ENCODE measurements at regions not wholly inside any gene's neighbourhood (a gene's known extent, or its start where the extent isn't known, plus 50 kb on each side); places are given as distances from the start of the nearest gene placed in this dataset.

DNA sequence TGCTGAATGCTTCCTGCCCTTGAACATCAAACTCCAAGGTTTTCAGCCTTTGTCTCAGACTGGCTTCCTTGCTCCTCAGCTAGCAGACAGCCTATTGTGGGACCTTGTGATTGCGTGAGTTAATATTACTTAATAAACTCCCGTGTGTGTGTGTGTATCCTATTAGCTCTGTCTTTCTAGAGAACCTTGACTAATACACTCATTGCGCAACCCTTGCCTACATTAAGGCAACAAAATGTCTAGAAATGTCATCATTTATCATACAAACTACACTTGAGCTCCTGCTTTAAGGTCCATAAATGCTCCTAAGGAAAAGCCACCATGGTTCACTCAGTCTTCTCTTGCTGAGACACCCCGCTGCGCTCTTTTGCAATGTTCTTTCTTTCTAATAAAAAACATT, 2861.0 kb downstream of the PCDH9 start:
- FAIRE-seq, result no peak

DNA sequence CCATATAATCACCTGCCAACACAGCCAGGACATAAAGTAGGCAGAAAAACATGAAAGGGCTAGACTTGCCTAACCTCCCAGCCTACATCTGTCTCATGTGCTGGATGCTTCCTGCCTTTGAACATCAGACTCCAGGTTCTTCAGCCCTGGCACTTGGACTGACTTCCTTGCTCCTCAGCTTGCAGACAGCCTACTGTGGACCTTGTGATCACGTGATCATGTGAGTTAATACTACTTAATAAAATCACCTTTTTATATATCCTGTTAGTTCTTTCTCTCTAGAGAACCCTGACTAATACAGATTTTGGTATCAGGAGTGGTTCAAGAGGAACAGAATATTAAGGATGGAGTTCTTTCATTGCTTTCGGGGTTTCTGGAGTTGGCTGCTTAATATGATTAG, 2867.6 kb downstream of the PCDH9 start:
- FAIRE-seq, result no peak

DNA sequence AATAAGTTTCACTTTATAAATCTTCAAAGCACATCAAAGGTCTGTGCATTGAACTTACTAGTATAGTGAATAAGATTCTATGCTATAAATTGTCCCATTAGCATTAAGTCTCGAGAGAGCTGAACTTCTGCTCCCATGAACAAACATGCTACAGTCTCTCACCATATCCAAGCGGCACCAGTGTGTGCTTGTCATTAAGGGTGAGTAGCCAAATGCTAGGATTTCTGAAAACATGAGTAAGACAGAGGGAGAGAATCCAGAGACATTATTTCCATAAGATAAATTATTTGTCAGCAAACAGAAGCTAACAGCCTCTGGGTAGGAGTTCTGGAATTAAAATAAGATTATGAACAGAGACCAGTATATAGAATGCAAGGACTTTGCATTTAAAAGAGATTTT, 2882.5 kb downstream of the PCDH9 start:
- FAIRE-seq, result no peak

DNA sequence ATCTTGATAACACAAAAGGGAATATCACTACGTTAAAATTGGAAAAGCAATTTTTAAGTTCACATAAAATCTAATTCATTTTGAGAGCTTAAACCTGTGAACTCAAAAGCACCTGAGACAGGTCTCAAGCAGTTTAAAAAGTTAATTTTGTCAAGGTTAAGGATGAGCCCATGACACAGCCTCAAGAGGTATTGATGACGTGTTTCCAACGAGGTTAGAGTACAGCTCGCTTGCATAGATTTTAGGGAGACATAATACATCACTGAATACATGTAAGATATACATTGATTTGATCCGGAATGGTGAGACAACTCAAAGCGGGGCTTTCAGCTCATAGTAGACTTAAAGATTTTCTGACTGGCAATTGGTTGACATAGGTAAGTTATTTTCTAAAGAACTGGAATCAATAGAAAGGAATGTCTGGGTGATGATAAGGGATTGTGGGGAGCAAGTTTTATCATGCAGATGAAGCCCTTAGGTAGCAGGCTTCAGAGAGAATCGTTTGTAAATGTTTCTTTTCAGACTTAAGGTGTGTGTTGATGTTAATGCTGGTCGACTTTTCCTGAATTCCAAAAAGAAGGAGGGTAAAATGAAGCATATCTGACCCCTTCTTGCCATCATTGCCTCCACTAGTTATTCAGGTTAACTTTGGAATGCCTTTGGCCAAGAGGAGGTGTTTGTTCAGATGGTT, 2890.6 kb downstream of the PCDH9 start:
- no peak for FAIRE-seq

DNA sequence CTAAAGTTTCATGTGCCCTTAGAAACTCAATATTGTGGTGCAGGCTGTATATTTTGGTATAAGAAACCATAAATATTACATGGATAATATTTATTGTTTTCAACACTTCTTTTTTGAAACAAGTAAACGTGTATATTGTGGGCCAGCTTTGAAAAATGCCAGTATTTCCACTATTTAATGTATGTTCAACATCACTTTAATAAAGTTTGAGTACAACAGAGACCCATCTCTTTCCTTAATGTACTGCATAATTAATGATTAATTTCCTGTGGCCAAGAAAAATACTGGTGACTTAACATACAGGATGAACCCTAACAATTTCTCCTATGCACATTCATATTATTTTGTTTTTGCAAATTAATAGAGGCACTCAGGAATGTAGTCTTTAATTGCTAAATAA, 2891.5 kb downstream of the PCDH9 start:
- no peak for FAIRE-seq

DNA sequence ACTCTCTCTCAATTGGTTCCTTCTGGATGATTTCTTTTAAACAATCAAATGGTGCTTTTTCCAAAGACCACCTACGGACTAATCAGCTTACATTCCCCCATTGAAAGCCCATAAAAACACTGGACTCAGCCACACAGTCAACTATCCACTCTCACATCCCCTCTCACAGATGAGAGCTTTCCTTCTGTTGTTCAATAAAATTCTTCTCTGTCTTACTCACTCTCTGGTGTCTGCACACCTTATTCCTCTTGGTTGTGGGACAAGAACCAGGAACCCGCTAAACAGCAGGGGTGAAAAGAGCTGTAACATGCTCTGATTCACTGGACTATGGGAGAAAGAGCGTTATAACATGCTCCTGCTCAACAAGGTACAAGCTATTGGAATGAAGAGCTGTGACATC, 2896.2 kb downstream of the PCDH9 start:
- no peak for FAIRE-seq

DNA sequence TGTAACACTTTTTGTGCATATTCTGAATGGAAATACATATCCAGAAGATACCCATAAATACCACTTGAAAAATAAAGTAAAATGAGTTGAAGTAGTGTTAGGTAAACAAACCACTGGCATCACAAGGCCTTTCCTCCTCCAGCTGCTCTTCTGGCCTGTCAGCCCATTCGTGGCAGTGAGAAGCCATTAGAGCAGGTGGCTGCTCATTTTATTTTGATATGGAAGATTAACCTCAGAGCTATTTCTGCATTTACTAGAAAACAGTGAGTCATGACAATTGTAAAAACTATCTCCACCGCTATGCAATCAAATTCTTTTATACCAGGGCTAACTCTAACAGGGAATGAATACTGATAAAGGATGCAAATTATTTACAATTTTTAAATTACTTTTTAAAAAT, 2898.1 kb downstream of the PCDH9 start:
- FAIRE-seq, result no peak

DNA sequence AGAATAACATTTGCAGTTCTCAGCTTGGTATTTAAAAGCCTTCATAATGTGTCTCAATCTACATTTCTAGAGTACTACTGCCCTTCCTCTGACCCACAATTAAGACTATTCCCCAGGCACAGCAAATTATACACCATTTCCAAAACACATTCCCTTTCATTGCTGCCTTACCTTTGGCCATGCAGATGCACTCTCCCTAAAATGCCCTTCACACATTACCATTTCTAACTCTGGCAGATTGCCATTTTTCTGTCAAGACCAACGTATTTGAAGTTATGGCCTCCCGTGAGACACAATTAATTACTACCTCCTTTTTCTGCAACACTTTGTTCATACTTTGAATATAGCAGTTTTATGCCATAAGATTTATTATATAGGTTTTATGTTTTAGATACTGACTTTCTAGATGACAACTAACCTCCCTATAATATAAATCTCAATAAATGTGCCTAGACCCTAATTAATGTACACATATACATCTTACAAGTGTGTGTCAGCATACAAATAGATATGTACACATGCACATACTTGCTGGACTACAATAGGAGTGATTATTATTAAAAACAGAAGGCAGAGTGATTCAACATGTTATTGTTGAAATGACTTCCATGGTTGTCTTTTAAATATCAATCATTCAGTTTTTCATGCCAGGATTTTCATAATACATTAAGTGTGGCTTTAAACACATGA, 2902.5 kb downstream of the PCDH9 start:
- FAIRE-seq, result no peak

DNA sequence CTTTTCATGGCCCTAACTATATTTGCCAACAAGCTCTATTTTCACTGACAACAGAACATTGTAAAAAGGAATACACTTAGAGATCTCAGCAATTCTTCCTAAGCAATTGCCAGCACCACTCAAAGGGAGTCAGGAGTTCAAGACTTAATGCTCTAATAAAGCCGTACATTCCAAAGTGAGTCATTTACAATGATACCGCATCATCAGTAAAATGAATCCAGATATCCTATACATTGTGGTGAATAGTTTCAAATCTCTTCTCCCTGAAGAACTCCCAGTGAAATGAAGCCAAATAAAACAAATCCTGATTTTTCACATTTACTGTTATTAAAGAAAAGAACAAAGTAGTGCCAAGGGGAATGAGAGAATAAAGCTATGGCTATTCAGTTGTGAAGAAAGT, 2898.7 kb upstream of the PCDH20 start:
- FAIRE-seq, result no peak

DNA sequence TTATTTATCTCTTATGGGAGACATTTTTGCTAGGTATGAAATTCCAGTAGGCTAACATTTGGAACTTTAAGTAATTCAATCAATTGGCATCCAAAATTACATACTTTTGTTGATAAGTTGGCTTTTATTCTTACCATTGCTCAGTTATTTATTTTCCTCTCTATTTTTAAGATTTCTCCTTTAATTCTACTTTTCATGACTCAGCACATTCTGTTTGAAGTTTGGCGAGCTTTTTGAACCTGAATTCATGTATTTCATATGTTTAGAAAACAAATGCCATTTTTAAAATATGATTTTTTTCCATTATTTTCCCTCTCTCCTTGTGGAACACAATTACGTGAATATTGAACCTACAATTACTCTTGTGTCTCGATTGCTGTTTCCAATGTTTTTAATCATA, 2896.3 kb upstream of the PCDH20 start:
- no peak for FAIRE-seq

DNA sequence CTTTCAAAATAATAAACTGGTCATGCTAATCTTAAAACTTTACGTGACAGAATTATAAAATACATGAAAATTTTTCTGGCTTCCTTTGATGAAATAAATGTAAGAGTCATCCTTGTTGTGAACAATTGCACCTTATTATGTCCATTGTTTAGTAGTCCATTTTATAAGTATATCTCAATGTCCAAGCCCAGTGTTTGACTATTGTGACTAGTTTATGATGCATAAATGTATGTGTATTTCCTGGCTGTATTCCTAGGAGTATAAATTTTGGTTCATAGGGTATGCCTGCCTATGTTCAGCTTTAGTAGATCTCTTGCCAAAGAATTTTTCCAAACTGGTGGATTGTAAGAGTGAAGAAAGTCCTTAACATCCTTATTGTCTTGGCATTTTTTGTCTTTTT, 2895.5 kb upstream of the PCDH20 start:
- no peak for FAIRE-seq

DNA sequence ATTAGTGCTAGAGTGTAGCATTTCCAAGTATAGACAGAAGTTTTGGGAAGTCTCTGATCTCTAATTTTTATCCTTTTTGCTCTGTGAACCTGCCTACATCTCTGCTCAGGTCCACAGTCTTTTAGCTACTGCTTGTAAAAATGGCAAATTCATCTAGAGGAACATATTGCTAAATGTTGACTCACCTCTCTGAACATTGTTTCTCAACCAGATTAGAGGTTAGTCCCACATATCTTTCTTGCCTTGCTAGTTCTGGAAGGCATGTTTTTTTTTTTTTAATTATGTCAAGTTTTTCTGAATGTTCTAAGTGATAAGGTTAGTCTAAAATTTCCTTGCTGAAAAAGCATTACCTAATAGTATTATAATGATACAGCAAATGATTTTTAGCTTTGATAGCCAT, 2889.6 kb upstream of the PCDH20 start:
- FAIRE-seq, result no peak

DNA sequence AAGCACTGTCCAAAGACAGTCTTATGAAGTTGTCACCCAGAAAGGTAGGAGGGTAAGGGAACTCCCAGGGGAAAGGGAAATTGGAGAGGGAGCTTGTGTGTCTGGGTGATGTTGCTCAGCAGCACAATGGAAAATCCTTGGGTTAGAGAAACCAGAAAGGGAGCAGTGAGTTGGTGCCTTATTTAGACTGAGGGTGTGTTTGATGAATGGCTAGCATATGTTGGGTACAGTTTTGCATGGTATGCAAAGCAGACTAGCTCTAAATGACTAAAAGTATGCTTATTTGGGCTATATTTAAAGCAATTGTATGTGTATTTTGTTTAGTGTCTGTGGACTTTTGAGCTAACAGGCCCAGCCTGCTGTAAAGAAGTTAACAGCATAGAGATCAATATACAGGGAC, 2884.6 kb upstream of the PCDH20 start:
- no peak for FAIRE-seq

DNA sequence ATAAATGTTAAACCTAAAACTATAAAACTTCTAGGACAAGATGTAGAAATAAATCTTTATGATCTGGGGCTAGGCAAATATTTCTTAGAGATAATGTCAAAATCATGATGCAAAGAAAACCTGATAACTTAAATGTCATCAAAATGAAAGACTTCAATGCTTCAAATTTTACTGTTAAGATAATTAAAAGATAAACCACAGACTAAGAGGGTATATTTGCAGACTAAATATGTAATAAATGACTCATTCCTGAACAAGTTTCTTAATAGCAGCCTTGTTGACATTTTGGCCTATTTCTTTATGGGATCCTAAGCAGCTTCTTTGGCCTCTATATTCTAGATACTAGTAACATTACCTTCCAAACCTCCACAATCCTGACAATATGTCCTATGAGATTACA, 2878.3 kb upstream of the PCDH20 start:
- FAIRE-seq, result no peak

DNA sequence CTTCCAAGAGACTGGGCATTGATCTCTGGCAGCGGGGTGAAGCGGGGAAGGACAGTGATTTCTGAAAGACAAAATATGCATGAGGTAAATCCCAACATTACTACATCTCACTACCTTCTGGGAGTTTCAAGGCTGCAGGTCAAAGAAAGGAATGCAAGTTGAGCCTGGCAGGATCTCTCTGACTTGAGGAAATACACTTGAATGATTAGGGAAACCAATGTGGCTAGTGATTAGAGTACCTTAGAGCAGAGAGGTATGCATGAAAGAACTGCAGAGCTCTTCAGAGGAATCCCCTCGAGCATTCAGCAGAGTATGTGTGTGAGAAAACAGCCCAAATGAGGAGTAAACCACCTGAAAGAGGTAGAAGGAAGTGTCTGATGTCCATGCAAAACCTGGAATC, 2874.1 kb upstream of the PCDH20 start:
- no peak for FAIRE-seq

DNA sequence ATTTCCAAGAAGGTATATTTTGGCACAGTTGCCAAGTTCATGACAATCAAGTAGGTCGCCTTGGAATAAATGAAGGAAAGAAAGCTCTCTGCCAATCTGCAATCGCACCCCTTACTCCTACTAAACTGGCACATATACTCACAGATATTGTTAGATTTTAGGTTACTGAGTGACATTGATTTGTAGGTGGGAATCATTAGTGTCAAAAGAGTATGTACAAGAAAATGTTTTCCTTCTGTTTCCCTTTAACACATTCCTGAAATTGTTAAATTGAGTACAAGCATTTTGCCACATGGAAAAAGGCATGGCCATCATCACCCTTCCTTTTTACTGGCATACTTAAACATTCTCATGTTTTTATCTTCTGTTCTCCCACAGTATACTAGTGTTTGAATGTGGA, 2868.3 kb upstream of the PCDH20 start:
- FAIRE-seq, result no peak

DNA sequence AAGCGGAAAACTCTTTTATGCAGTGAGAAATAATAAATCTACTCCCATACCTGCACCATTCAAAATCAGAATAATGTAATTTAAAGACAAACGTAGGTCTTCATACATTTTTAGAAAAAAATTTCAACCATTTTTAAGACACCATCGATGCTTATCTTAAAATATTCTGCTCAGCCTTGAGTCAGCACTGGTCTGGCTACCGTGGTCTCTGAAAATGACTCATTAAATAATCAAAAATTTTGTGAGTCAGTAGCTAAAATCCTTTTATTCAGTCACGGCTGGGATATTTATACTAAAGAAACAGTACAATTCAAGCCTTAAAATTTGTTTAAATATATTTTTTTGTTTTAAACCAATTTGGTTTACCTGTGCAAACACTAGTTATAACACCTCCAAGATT, 2862.8 kb upstream of the PCDH20 start:
- FAIRE-seq, result no peak

DNA sequence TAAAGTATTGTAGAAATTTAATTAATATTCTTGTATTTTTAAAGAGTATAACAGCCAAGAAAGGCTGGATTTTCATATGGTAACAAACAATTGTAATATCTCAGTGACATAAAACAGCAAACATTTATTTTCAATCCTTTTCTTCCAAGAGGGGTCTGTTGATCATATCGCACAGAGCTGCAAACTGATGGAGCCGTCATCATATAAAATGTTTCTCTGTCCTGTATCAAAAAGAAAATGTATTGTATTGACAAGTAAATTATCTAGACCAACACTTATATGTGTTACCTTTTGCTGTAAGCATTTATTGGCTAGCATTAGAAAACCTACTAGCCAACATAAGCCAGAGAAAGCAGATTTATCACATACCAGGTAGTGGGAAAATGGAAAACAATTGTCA, 2861.4 kb upstream of the PCDH20 start:
- FAIRE-seq, result no peak

DNA sequence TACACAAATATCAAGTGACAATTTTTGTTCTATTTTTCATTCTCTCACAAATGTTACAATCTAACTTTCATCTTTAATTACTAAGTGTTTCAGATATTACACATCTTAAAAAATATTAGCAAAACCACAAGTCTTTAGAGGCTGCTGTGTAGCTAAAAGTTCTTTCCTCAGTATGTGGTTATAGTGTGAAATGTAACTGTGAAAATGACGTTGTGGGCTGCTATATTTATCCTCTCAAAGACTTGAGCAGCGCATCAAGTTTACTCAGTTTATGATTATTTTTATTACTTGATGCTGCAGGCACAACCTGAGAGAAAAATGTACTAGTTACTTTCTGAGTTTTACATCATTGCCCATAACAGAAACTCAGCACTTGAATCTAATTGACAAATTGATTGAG, 2860.6 kb upstream of the PCDH20 start:
- FAIRE-seq, result no peak

DNA sequence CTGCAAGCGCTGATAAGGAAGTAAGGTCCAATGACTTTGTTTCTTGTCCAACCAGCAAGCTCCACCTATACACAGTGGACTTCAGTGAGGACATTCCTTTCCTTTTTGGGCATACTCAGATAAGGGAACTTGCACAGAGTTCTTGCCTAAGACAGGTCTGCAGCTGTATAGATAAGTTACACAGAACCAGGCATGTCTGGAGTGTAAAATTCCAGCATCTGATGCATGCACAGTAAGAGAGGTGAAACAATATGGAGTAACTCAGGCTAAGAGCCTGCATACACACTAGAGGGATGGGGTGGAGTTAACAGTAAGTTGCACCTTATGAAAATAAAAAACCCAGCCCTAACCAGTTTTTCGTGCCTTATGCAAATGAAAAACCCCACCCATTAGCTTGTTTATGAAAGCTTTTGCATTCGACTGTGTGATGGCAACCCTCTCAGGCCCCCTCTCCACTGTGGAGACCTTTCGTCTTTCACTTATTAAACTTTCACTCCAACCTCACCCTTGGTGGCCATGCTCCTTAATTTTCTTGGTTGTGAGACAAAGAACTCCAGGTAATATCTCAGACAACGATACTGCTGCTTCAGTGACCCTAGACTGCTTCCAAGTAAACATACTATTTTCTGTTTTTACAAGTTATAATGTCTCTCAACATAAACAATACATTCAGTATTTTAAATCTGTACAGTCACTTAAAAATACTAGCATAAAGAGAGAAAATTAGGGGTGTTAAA, 2859.0 kb upstream of the PCDH20 start:
- no peak for FAIRE-seq

DNA sequence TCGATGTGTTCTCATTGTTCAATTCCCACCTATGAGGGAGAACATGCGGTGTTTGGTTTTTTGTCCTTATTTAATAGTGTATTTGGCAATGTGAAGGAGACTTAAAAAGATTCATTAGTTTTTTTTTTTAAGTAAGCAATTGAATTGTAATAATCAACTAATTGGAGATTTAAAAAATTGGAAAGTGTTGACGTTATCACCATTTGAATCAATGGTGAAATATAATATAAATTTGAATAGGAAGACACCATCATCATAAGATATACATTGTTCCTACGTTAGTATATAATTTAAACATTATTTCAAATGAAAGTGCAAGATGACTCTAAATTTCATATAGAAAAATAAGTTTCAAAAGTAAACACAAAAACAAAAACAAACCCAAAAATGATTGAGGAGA, 2858.1 kb upstream of the PCDH20 start:
- FAIRE-seq, result no peak

DNA sequence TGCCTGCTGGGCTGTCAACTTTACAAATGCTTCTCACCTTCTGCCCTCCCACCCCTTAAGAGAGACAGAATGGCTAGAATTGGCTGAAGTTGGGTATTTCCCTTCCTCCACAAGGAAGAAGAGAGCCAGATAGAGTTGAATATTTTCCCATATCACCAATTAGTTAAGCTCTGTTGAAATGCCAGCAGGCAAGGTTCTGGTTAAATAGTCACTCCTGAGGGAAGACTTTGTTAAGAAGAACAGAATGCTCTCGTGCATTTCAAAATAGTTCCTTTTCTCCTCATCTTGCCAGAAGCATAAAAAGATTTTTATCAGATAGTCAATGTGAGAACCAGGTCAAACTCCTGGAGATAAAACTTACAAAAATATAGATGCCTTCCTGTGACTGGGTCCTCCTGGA, 2857.0 kb upstream of the PCDH20 start:
- no peak for FAIRE-seq

DNA sequence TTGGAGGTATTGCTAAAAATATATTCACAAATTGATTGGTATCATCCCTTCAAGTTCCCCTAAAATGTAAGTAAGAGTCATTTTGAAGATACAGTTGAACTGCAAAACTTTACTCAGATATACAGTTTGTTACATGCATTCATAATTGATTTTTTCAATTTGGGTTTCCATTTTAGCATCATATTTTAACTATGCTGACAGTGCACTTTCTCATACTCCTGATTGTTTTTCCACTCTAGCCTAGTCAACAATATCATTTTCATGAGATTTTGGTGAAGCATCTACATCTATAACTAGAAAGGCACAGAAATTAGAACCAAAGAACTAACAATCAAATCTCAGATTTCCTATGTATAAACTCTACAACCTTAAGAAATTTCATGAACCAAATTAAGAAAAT, 2850.4 kb upstream of the PCDH20 start:
- no peak for FAIRE-seq

DNA sequence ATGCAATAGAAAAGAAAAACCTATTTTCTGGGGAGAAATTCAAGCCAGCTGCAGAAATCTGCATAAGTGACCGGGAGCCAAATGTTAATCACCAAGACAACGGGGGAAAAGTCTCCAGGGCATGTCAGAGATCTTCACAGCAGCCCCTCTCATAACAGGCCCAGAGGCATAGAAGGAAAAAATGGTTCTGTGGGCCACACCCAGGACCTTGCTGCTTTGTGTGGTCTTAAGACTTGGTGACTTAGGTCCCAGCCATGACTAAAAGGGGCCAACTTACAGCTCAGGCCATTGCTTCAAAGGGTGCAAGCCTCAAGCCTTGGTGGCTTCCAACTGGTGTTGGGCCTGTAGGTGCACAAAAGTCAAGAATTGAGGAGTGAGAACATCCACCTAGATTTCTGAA, 2847.6 kb upstream of the PCDH20 start:
- FAIRE-seq, result no peak

All from colon (tissue), 2 donors.